WTC11 (cell line): ENCODE measurements at regions not wholly inside any gene's neighbourhood (a gene's known extent, or its start where the extent isn't known, plus 50 kb on each side); places are given as distances from the start of the nearest gene placed in this dataset.
"Not testable (repeated sequence)": the region's sequence is repeated elsewhere in the genome, so short reads cannot be mapped to it uniquely, and the experiment has no call there.

Source experiments
- ATAC-seq: fragments of 200-7000 bp; cut with Tn5 transposase; 2 replicates; pipeline ENCODE4 v1.10.0; 2021; ENCODE audit warnings: mild to moderate bottlenecking, moderate library complexity
- CTCF ChIA-PET: fragments of 300-600 bp; sonication (Branson Sonifier 250); formaldehyde crosslinking; loops from one replicate; lab custom pipeline; 2021; ENCODE audit warnings: antibody characterized with exemption; lab: Charles Lee
- POLR2A ChIA-PET: fragments of 350-600 bp; sonication (Branson Sonifier 250); formaldehyde crosslinking; loops from one replicate; lab custom pipeline; 2021; ENCODE audit warnings: antibody characterized with exemption; lab: Charles Lee
- DNase-seq: peaks from one replicate; pipeline ENCODE4 v3.0.0; 2021; ENCODE audit warnings: low spot score
- H3K27ac Mint-ChIP-seq: 2 replicates; pipeline ENCODE4 v1.8.0; 2021; ENCODE audit warnings: mixed read lengths
- H3K27me3 Mint-ChIP-seq: 2 replicates; pipeline ENCODE4 v1.8.0; 2021; ENCODE audit warnings: low read depth, mild to moderate bottlenecking, moderate library complexity, mixed read lengths
- H3K36me3 Mint-ChIP-seq: 2 replicates; pipeline ENCODE4 v1.8.0; 2021; ENCODE audit warnings: mixed read lengths
- H3K4me1 Mint-ChIP-seq: 2 replicates; pipeline ENCODE4 v1.8.0; 2022; ENCODE audit warnings: mixed read lengths
- H3K4me3 Mint-ChIP-seq: 2 replicates; pipeline ENCODE4 v1.8.0; 2021; ENCODE audit warnings: mild to moderate bottlenecking, moderate library complexity, mixed read lengths
- H3K9me3 Mint-ChIP-seq: 2 replicates; pipeline ENCODE4 v1.8.0; 2021; ENCODE audit warnings: mixed read lengths
- JUN ChIP-seq: sonication (generic); formaldehyde crosslinking; IDR thresholded peaks from 2 replicates; pipeline ENCODE4 v1.8.0; 2023; ENCODE audit warnings: mild to moderate bottlenecking, missing genetic modification reagents
- MXD4 ChIP-seq: fragments of 250-450 bp; sonication (Bioruptor Pico); IDR thresholded peaks from 2 replicates; pipeline ENCODE4 v1.8.0; 2021; ENCODE audit warnings: mild to moderate bottlenecking, moderate library complexity, borderline replicate concordance
- NFYB ChIP-seq: sonication (generic); formaldehyde crosslinking; conservative IDR thresholded peaks from 2 replicates; pipeline ENCODE4 v1.8.0; 2022; ENCODE audit warnings: low read depth, missing genetic modification reagents
- ZNF263 ChIP-seq: sonication (generic); formaldehyde crosslinking; IDR thresholded peaks from 2 replicates; pipeline ENCODE4 v1.8.1; 2022; ENCODE audit warnings: low read depth, mild to moderate bottlenecking, moderate library complexity, missing genetic modification reagents
- TF ChIP-seq, protein P1 (sequence below): sonication (generic); formaldehyde crosslinking; IDR thresholded peaks from 2 replicates; pipeline ENCODE4 v1.8.1; 2023; ENCODE audit warnings: mild to moderate bottlenecking, missing genetic modification reagents, borderline replicate concordance
- TF ChIP-seq, protein P2 (sequence below): fragments of 250-450 bp; sonication (Bioruptor Pico); IDR thresholded peaks from 2 replicates; pipeline ENCODE4 v1.9.0; 2021; ENCODE audit warnings: mild to moderate bottlenecking
- TF ChIP-seq, protein P3 (sequence below): fragments of 250-450 bp; sonication (Bioruptor Pico); IDR thresholded peaks from 2 replicates; pipeline ENCODE4 v1.8.0; 2021; ENCODE audit warnings: mild to moderate bottlenecking
- TF ChIP-seq, protein P4 (sequence below): sonication (generic); formaldehyde crosslinking; IDR thresholded peaks from 2 replicates; pipeline ENCODE4 v1.8.0; 2022; ENCODE audit warnings: mild to moderate bottlenecking, missing genetic modification reagents
- TF ChIP-seq, protein P5 (sequence below): sonication (generic); formaldehyde crosslinking; IDR thresholded peaks from 2 replicates; pipeline ENCODE4 v1.8.1; 2023; ENCODE audit warnings: mild to moderate bottlenecking, missing genetic modification reagents, moderate library complexity
- TF ChIP-seq, protein P6 (sequence below): sonication (generic); formaldehyde crosslinking; IDR thresholded peaks from 2 replicates; pipeline ENCODE4 v1.8.1; 2023; ENCODE audit warnings: mild to moderate bottlenecking, missing genetic modification reagents

DNA sequence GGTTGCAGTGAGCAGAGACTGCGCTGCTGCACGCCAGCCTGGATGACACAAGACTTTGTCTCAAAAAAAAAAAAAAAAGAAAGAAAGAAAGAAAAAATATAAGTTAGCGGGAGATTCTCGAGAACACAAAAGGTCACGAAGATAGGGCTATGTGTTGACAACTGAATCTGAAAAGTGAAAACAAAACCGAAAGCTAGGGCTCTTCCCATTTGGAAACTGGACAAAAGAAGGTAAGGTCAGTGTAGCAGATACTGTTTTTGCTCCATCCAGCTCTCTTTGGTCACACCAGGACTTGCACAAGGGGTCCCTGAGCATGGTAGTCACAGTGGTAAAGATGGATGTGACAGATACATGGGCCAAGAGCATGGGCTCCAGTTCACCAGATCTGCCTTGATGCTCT is 60.4 kb upstream of the MAP10 start:
- Mint-ChIP-seq H3K36me3 (peaks cover 27% of the 10 kb centered on the region), H3K4me1 (peaks cover 12% of the 10 kb centered on the region; the same call in 1 of the 2 replicates), H3K27ac (no peak overlapping the region), H3K4me3 (no peak overlapping the region), H3K9me3 (peaks cover 40% of the 10 kb centered on the region), H3K27me3 (peaks cover 6% of the 10 kb centered on the region)
- TF ChIP-seq, protein P1, sequence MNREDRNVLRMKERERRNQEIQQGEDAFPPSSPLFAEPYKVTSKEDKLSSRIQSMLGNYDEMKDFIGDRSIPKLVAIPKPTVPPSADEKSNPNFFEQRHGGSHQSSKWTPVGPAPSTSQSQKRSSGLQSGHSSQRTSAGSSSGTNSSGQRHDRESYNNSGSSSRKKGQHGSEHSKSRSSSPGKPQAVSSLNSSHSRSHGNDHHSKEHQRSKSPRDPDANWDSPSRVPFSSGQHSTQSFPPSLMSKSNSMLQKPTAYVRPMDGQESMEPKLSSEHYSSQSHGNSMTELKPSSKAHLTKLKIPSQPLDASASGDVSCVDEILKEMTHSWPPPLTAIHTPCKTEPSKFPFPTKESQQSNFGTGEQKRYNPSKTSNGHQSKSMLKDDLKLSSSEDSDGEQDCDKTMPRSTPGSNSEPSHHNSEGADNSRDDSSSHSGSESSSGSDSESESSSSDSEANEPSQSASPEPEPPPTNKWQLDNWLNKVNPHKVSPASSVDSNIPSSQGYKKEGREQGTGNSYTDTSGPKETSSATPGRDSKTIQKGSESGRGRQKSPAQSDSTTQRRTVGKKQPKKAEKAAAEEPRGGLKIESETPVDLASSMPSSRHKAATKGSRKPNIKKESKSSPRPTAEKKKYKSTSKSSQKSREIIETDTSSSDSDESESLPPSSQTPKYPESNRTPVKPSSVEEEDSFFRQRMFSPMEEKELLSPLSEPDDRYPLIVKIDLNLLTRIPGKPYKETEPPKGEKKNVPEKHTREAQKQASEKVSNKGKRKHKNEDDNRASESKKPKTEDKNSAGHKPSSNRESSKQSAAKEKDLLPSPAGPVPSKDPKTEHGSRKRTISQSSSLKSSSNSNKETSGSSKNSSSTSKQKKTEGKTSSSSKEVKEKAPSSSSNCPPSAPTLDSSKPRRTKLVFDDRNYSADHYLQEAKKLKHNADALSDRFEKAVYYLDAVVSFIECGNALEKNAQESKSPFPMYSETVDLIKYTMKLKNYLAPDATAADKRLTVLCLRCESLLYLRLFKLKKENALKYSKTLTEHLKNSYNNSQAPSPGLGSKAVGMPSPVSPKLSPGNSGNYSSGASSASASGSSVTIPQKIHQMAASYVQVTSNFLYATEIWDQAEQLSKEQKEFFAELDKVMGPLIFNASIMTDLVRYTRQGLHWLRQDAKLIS (CRISPR knock-in tag), result no peak
- TF ChIP-seq, protein P2, sequence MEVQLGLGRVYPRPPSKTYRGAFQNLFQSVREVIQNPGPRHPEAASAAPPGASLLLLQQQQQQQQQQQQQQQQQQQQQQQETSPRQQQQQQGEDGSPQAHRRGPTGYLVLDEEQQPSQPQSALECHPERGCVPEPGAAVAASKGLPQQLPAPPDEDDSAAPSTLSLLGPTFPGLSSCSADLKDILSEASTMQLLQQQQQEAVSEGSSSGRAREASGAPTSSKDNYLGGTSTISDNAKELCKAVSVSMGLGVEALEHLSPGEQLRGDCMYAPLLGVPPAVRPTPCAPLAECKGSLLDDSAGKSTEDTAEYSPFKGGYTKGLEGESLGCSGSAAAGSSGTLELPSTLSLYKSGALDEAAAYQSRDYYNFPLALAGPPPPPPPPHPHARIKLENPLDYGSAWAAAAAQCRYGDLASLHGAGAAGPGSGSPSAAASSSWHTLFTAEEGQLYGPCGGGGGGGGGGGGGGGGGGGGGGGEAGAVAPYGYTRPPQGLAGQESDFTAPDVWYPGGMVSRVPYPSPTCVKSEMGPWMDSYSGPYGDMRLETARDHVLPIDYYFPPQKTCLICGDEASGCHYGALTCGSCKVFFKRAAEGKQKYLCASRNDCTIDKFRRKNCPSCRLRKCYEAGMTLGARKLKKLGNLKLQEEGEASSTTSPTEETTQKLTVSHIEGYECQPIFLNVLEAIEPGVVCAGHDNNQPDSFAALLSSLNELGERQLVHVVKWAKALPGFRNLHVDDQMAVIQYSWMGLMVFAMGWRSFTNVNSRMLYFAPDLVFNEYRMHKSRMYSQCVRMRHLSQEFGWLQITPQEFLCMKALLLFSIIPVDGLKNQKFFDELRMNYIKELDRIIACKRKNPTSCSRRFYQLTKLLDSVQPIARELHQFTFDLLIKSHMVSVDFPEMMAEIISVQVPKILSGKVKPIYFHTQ (CRISPR knock-in tag), result no peak
- TF ChIP-seq, protein P3, sequence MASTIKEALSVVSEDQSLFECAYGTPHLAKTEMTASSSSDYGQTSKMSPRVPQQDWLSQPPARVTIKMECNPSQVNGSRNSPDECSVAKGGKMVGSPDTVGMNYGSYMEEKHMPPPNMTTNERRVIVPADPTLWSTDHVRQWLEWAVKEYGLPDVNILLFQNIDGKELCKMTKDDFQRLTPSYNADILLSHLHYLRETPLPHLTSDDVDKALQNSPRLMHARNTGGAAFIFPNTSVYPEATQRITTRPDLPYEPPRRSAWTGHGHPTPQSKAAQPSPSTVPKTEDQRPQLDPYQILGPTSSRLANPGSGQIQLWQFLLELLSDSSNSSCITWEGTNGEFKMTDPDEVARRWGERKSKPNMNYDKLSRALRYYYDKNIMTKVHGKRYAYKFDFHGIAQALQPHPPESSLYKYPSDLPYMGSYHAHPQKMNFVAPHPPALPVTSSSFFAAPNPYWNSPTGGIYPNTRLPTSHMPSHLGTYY, result no peak
- TF ChIP-seq ZNF263, result no peak
- TF ChIP-seq MXD4 (CRISPR knock-in tag), result no peak
- TF ChIP-seq, protein P4, sequence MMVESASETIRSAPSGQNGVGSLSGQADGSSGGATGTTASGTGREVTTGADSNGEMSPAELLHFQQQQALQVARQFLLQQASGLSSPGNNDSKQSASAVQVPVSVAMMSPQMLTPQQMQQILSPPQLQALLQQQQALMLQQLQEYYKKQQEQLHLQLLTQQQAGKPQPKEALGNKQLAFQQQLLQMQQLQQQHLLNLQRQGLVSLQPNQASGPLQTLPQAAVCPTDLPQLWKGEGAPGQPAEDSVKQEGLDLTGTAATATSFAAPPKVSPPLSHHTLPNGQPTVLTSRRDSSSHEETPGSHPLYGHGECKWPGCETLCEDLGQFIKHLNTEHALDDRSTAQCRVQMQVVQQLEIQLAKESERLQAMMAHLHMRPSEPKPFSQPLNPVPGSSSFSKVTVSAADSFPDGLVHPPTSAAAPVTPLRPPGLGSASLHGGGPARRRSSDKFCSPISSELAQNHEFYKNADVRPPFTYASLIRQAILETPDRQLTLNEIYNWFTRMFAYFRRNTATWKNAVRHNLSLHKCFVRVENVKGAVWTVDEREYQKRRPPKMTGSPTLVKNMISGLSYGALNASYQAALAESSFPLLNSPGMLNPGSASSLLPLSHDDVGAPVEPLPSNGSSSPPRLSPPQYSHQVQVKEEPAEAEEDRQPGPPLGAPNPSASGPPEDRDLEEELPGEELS (CRISPR knock-in tag), result no peak
- TF ChIP-seq, protein P5, sequence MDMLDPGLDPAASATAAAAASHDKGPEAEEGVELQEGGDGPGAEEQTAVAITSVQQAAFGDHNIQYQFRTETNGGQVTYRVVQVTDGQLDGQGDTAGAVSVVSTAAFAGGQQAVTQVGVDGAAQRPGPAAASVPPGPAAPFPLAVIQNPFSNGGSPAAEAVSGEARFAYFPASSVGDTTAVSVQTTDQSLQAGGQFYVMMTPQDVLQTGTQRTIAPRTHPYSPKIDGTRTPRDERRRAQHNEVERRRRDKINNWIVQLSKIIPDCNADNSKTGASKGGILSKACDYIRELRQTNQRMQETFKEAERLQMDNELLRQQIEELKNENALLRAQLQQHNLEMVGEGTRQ (CRISPR knock-in tag), result no peak
- no peak for TF ChIP-seq JUN (CRISPR knock-in tag)
- no peak for DNase-seq
- ChIA-PET POLR2A (no interaction called here), CTCF (no interaction called here)
- ATAC-seq, result no peak

DNA sequence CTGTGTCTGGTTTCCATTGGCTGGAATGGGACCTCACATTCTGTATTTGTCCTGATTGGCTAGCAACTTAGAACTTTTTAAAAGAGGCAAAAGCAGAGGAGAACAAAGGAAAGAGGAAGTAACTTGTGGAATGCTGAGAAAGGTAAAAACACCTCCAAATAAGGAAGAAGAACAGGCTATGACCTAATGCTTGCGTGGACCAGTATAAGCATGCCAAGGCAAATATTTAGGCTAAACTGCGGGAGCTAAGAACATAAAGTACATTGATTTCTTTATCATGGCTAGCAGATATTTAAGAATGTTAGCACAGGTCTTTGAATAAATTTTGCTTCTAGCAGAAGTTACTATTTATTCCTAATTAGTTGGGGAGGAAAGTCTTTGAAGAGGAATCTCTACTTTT is 59.5 kb upstream of the MAP10 start:
- Mint-ChIP-seq H3K4me1 (peaks cover 12% of the 10 kb centered on the region; the same call in 1 of the 2 replicates), H3K9me3 (peaks cover 42% of the 10 kb centered on the region), H3K36me3 (peaks cover 28% of the 10 kb centered on the region)
- CTCF ChIA-PET, result interaction anchor here (0.6 kb wide), 1 partner anchor 242 kb away, joined by 3 read pairs; no protein-coding TSS in a partner anchor
- POLR2A ChIA-PET, H3K27me3 Mint-ChIP-seq, ATAC-seq, DNase-seq, H3K27ac Mint-ChIP-seq, H3K4me3 Mint-ChIP-seq: not testable (repeated sequence)

DNA sequence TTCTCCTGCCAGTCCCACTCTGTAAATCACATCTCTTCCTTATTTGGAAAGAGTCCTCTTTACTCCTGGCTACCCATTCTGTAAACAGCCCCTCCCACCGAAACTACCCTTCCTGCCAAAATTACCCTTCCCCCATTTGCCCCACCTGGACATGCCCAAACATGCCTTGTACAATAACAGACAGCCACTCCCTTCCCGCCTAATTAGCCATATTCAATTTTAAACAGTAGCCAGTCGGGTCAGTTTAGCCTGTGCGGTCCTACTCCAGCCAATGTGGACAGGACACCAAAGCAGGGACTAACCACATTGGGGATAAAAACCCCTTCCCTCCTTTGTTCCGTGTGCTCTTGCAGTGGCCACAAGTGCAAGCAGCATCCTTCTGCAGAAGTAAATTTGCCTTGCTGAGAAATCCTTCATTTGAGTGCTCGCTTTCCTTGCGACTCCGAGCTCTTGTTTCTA is 56.3 kb upstream of the MAP10 start:
- ChIA-PET CTCF (no interaction called here), POLR2A (no interaction called here)
- H3K27ac Mint-ChIP-seq, result peak overlapping the region; percentile 86
- TF ChIP-seq, protein P6, sequence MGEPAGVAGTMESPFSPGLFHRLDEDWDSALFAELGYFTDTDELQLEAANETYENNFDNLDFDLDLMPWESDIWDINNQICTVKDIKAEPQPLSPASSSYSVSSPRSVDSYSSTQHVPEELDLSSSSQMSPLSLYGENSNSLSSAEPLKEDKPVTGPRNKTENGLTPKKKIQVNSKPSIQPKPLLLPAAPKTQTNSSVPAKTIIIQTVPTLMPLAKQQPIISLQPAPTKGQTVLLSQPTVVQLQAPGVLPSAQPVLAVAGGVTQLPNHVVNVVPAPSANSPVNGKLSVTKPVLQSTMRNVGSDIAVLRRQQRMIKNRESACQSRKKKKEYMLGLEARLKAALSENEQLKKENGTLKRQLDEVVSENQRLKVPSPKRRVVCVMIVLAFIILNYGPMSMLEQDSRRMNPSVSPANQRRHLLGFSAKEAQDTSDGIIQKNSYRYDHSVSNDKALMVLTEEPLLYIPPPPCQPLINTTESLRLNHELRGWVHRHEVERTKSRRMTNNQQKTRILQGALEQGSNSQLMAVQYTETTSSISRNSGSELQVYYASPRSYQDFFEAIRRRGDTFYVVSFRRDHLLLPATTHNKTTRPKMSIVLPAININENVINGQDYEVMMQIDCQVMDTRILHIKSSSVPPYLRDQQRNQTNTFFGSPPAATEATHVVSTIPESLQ (CRISPR knock-in tag), result no peak
- TF ChIP-seq NFYB, result no peak
- peaks cover 42% of the 10 kb centered on the region for H3K9me3 Mint-ChIP-seq
- DNase-seq (no peak), ATAC-seq (peak; percentile 63)
- peaks cover 6% of the 10 kb centered on the region for H3K27me3 Mint-ChIP-seq
- H3K4me3 Mint-ChIP-seq, result no peak overlapping the region
- peaks cover 28% of the 10 kb centered on the region for H3K36me3 Mint-ChIP-seq
- H3K4me1 Mint-ChIP-seq, result peaks cover 23% of the 10 kb centered on the region
